KG1 (cell line): ENCODE measurements at regions not wholly inside any gene's neighbourhood (a gene's known extent, or its start where the extent isn't known, plus 50 kb on each side); places are given as distances from the start of the nearest gene placed in this dataset.
"Not testable (repeated sequence)": the region's sequence is repeated elsewhere in the genome, so short reads cannot be mapped to it uniquely, and the experiment has no call there.

ENCODE experiments used
- DNase-seq: peaks from one replicate; lab custom pipeline; 2025; lab: John Stamatoyannopoulos, UW

GRCh38 chr5:106361905-106362304 lies 1308.8 kb downstream of the EFNA5 start:
- DNase-seq, result no peak

- no peak for DNase-seq
Measured at GRCh38 chr5:106331415-106331814, 1339.3 kb downstream of the EFNA5 start.

GRCh38 chr5:106324356-106324755 lies 1346.4 kb downstream of the EFNA5 start:
- DNase-seq, result no peak

- no peak for DNase-seq
Measured at GRCh38 chr5:106321242-106321641, 1349.5 kb downstream of the EFNA5 start.

- DNase-seq, result no peak
Measured at GRCh38 chr5:106314221-106314824, 1356.4 kb downstream of the EFNA5 start.

GRCh38 chr5:106312360-106312759 lies 1358.4 kb downstream of the EFNA5 start:
- no peak for DNase-seq

GRCh38 chr5:106311230-106311915 lies 1359.4 kb downstream of the EFNA5 start:
- no peak for DNase-seq

- DNase-seq, result no peak
Measured at GRCh38 chr5:106307265-106307664, 1363.5 kb downstream of the EFNA5 start.

GRCh38 chr5:106306313-106307028 lies 1364.3 kb downstream of the EFNA5 start:
- no peak for DNase-seq

GRCh38 chr5:106303911-106304310 lies 1366.8 kb downstream of the EFNA5 start:
- no peak for DNase-seq

- no peak for DNase-seq
Measured at GRCh38 chr5:106292654-106293053, 1378.1 kb downstream of the EFNA5 start.

GRCh38 chr5:106290841-106291240 lies 1379.9 kb downstream of the EFNA5 start:
- no peak for DNase-seq

- no peak for DNase-seq
Measured at GRCh38 chr5:106288979-106289378, 1381.8 kb downstream of the EFNA5 start.

GRCh38 chr5:106277540-106278096 lies 1393.1 kb downstream of the EFNA5 start:
- no peak for DNase-seq

- no peak for DNase-seq
Measured at GRCh38 chr5:106269252-106269843, 1401.4 kb downstream of the EFNA5 start.

- DNase-seq, result no peak
Measured at GRCh38 chr5:106267256-106267655, 1403.5 kb downstream of the EFNA5 start.

GRCh38 chr5:106262395-106262794 lies 1408.3 kb downstream of the EFNA5 start:
- no peak for DNase-seq

- DNase-seq, result not testable (repeated sequence)
Measured at GRCh38 chr5:106259431-106260090, 1411.2 kb downstream of the EFNA5 start.

GRCh38 chr5:106258591-106259125 lies 1412.1 kb downstream of the EFNA5 start:
- DNase-seq, result no peak

- no peak for DNase-seq
Measured at GRCh38 chr5:106254784-106255183, 1416.0 kb downstream of the EFNA5 start.

GRCh38 chr5:106246044-106246745 lies 1424.5 kb downstream of the EFNA5 start:
- DNase-seq, result not testable (repeated sequence)
